Lower leg skin (tissue), 3 donors: ENCODE measurements at regions not wholly inside any gene's neighbourhood (a gene's known extent, or its start where the extent isn't known, plus 50 kb on each side); places are given as distances from the start of the nearest gene placed in this dataset.

Source experiments
- CTCF ChIP-seq, 3 donors: fragments of 450-650 bp; IDR thresholded peaks; one replicate each; pipeline ENCODE4 v1.5.1; 2016; ENCODE audit warnings: antibody characterized with exemption in 3 of 3, mild to moderate bottlenecking in 3 of 3, moderate library complexity in 2 of 3
- POLR2A ChIP-seq, 2 donors: fragments of 450-650 bp; IDR thresholded peaks; one replicate each; pipeline ENCODE4 v1.6.1; 2016 to 2017; ENCODE audit warnings: antibody characterized with exemption in 2 of 2, mild to moderate bottlenecking in 1 of 2, moderate library complexity in 1 of 2

GRCh38 chr16:87176735-87177134 is 140.5 kb downstream of the C16orf95 start:
- TF ChIP-seq POLR2A (IDR thresholded peaks at IDR 0.05) = no peak
- no peak for TF ChIP-seq CTCF (IDR thresholded peaks at IDR 0.05)
